Embryonic facial prominence (tissue), 1 donor: ENCODE measurements at regions not wholly inside any gene's neighbourhood (a gene's known extent, or its start where the extent isn't known, plus 50 kb on each side); places are given as distances from the start of the nearest gene placed in this dataset.
A peak's percentile ranks its signal among the peaks of the same experiment; 100 is the strongest.

Source experiments
- DNase-seq: peaks from one replicate; pipeline ENCODE4 v3.0.0-alpha.2; 2016; ENCODE audit errors: extremely low spot score

GRCh38 chr3:31377045-31377642, 155.6 kb upstream of the STT3B start:
- peak; percentile 65 for DNase-seq

GRCh38 chr3:31378231-31378630, 154.5 kb upstream of the STT3B start:
- DNase-seq = no peak

GRCh38 chr3:31379598-31379997, 153.1 kb upstream of the STT3B start:
- no peak for DNase-seq

GRCh38 chr3:31382856-31383255, 149.9 kb upstream of the STT3B start:
- no peak for DNase-seq

GRCh38 chr3:31384117-31384516, 148.6 kb upstream of the STT3B start:
- DNase-seq = no peak

GRCh38 chr3:31389939-31390338, 142.8 kb upstream of the STT3B start:
- DNase-seq = no peak

- peak; percentile 7 for DNase-seq
Observed at GRCh38 chr3:31390466-31390865, 142.3 kb upstream of the STT3B start.

GRCh38 chr3:31391150-31391549, 141.6 kb upstream of the STT3B start:
- no peak for DNase-seq

- no peak for DNase-seq
Observed at GRCh38 chr3:31392568-31392967, 140.2 kb upstream of the STT3B start.

GRCh38 chr3:31399271-31399670, 133.5 kb upstream of the STT3B start:
- DNase-seq = no peak

- DNase-seq = no peak
Observed at GRCh38 chr3:31402117-31402516, 130.6 kb upstream of the STT3B start.

- DNase-seq = no peak
Observed at GRCh38 chr3:31403197-31403596, 129.5 kb upstream of the STT3B start.

- no peak for DNase-seq
Observed at GRCh38 chr3:31404871-31405270, 127.9 kb upstream of the STT3B start.

GRCh38 chr3:31405515-31405914, 127.2 kb upstream of the STT3B start:
- DNase-seq = no peak

GRCh38 chr3:31406896-31407295, 125.8 kb upstream of the STT3B start:
- DNase-seq = no peak

- DNase-seq = no peak
Observed at GRCh38 chr3:31407665-31408064, 125.1 kb upstream of the STT3B start.

- DNase-seq = no peak
Observed at GRCh38 chr3:31408720-31409119, 124.0 kb upstream of the STT3B start.

- no peak for DNase-seq
Observed at GRCh38 chr3:31409389-31409788, 123.3 kb upstream of the STT3B start.

- DNase-seq = no peak
Observed at GRCh38 chr3:31409866-31410265, 122.9 kb upstream of the STT3B start.

- DNase-seq = no peak
Observed at GRCh38 chr3:31410411-31410810, 122.3 kb upstream of the STT3B start.

GRCh38 chr3:31412832-31413231, 119.9 kb upstream of the STT3B start:
- no peak for DNase-seq

- DNase-seq = no peak
Observed at GRCh38 chr3:31413515-31413914, 119.2 kb upstream of the STT3B start.

GRCh38 chr3:31416980-31417379, 115.7 kb upstream of the STT3B start:
- DNase-seq = no peak

- DNase-seq = no peak
Observed at GRCh38 chr3:31417486-31417885, 115.2 kb upstream of the STT3B start.
